GM19239 (cell line): ENCODE measurements at regions not wholly inside any gene's neighbourhood (a gene's known extent, or its start where the extent isn't known, plus 50 kb on each side); places are given as distances from the start of the nearest gene placed in this dataset.
"Not testable (repeated sequence)": the region's sequence is repeated elsewhere in the genome, so short reads cannot be mapped to it uniquely, and the experiment has no call there.

Experiments
- DNase-seq: peaks from one replicate; pipeline ENCODE4 v3.0.0; 2011; ENCODE audit warnings: low spot score; ENCODE audit not compliant: insufficient read length
- FAIRE-seq: peaks from 2 replicates; lab custom pipeline; 2011; peaks lifted over from hg19 to GRCh38; lab: Jason Lieb, UNC

GRCh38 chr12:112611908-112612307 is 179.6 kb upstream of the RPH3A start:
- DNase-seq (no peak), FAIRE-seq (no peak)

- no peak for FAIRE-seq
- no peak for DNase-seq
Observed at GRCh38 chr12:112615196-112615595, 176.4 kb upstream of the RPH3A start.

- no peak for FAIRE-seq
- DNase-seq = no peak
Observed at GRCh38 chr12:112616469-112617152, 174.9 kb upstream of the RPH3A start.

- no peak for FAIRE-seq
Observed at GRCh38 chr12:112617153-112617505, 174.4 kb upstream of the RPH3A start.

GRCh38 chr12:112627851-112628250 is 163.7 kb upstream of the RPH3A start:
- DNase-seq (no peak), FAIRE-seq (no peak)

More at GRCh38 chr12:112617153-112617505, 174.4 kb upstream of the RPH3A start:
- DNase-seq = no peak

GRCh38 chr12:112631974-112632373 is 159.6 kb upstream of the RPH3A start:
- not testable (repeated sequence) for DNase-seq, FAIRE-seq

GRCh38 chr12:112635036-112635435 is 156.5 kb upstream of the RPH3A start:
- DNase-seq (no peak), FAIRE-seq (no peak)

- no peak for DNase-seq
- no peak for FAIRE-seq
Observed at GRCh38 chr12:112638420-112638819, 153.1 kb upstream of the RPH3A start.

- no peak for FAIRE-seq
Observed at GRCh38 chr12:112645586-112645985, 146.0 kb upstream of the RPH3A start.

GRCh38 chr12:112656141-112656540 is 135.4 kb upstream of the RPH3A start:
- FAIRE-seq = no peak
- no peak for DNase-seq

More at GRCh38 chr12:112645586-112645985, 146.0 kb upstream of the RPH3A start:
- DNase-seq = no peak

GRCh38 chr12:112664569-112664968 is 127.0 kb upstream of the RPH3A start:
- no peak for DNase-seq
- FAIRE-seq = no peak

- DNase-seq (no peak), FAIRE-seq (no peak)
Observed at GRCh38 chr12:112665958-112666357, 125.6 kb upstream of the RPH3A start.

GRCh38 chr12:112671564-112671963 is 120.0 kb upstream of the RPH3A start:
- DNase-seq = no peak
- FAIRE-seq = no peak

GRCh38 chr12:112674539-112674938 is 117.0 kb upstream of the RPH3A start:
- FAIRE-seq = no peak
- no peak for DNase-seq

GRCh38 chr12:112676507-112676906 is 115.0 kb upstream of the RPH3A start:
- no peak for DNase-seq
- FAIRE-seq = no peak

- FAIRE-seq (no peak), DNase-seq (no peak)
Observed at GRCh38 chr12:112677050-112677765, 114.3 kb upstream of the RPH3A start.

- FAIRE-seq (no peak), DNase-seq (no peak)
Observed at GRCh38 chr12:112680993-112681392, 110.6 kb upstream of the RPH3A start.

GRCh38 chr12:112682586-112682985 is 109.0 kb upstream of the RPH3A start:
- DNase-seq = no peak
- FAIRE-seq = no peak

GRCh38 chr12:112684742-112685141 is 106.8 kb upstream of the RPH3A start:
- FAIRE-seq = no peak
- DNase-seq = no peak

GRCh38 chr12:112685321-112685720 is 106.2 kb upstream of the RPH3A start:
- no peak for FAIRE-seq
- DNase-seq = no peak

GRCh38 chr12:112686373-112686772 is 105.2 kb upstream of the RPH3A start:
- no peak for FAIRE-seq
- DNase-seq = no peak

- DNase-seq (no peak), FAIRE-seq (no peak)
Observed at GRCh38 chr12:112694065-112694464, 97.5 kb upstream of the RPH3A start.
